Breast epithelium (tissue), 4 donors: ENCODE measurements at regions not wholly inside any gene's neighbourhood (a gene's known extent, or its start where the extent isn't known, plus 50 kb on each side); places are given as distances from the start of the nearest gene placed in this dataset.

Experiments
- DNase-seq, 2 donors: peaks; one replicate each; pipeline ENCODE4 v3.0.0-alpha.2; 2019; ENCODE audit warnings: low spot score in 2 of 2
- H3K27ac ChIP-seq, 2 donors: fragments of 200-600 bp; sonication (generic) in 1 of 2; one replicate each; pipeline ENCODE4 v1.5.1; 2016 to 2019; ENCODE audit warnings: mild to moderate bottlenecking in 1 of 2
- H3K27me3 ChIP-seq, 2 donors: fragments of 200-600 bp; sonication (generic) in 1 of 2; one replicate each; pipeline versions ENCODE4 v1.5.1 to v1.6.0; 2017 to 2019; ENCODE audit warnings: control low read depth in 1 of 2, mild to moderate bottlenecking in 1 of 2
- H3K36me3 ChIP-seq: fragments of 200-600 bp; one replicate; pipeline ENCODE4 v1.5.1; 2019
- H3K4me1 ChIP-seq, 2 donors: fragments of 200-600 bp; sonication (generic); one replicate each; pipeline ENCODE4 v1.5.1; 2016 to 2019; ENCODE audit warnings: control low read depth in 1 of 2
- H3K4me3 ChIP-seq, 3 donors: fragments of 200-600 bp; sonication (generic); 1 replicate in 2 of 3; 2 replicates in 1 of 3; pipeline ENCODE4 v1.5.1; 2016 to 2019; ENCODE audit warnings: mild to moderate bottlenecking in 3 of 3, moderate library complexity in 2 of 3
- H3K9me3 ChIP-seq, 2 donors: fragments of 200-600 bp; sonication (generic) in 1 of 2; one replicate each; pipeline ENCODE4 v1.5.1; 2016 to 2019; ENCODE audit warnings: control low read depth in 1 of 2
- POLR2A ChIP-seq: fragments of 450-650 bp; IDR thresholded peaks from one replicate; pipeline ENCODE4 v1.6.1; 2016; ENCODE audit warnings: antibody characterized with exemption, mild to moderate bottlenecking, moderate library complexity
- POLR2AphosphoS5 ChIP-seq, 3 donors: sonication (generic); formaldehyde crosslinking; IDR thresholded peaks; one replicate each; pipeline ENCODE4 v1.6.1; 2017; ENCODE audit warnings: antibody characterized with exemption in 3 of 3
- intact Hi-C: fragments of 100-400 bp; cut with DNase I; formaldehyde crosslinking; loops from one replicate; pipeline ENCODE4 v1.15.1; 2023; ENCODE audit warnings: low total_unique reads
- TF ChIP-seq, protein P1 (sequence below), 3 donors: fragments of 450-650 bp; IDR thresholded peaks; one replicate each; pipeline ENCODE4 v1.5.1; 2016 to 2017; ENCODE audit warnings: antibody characterized with exemption in 3 of 3, mild to moderate bottlenecking in 3 of 3, moderate library complexity in 3 of 3

DNA sequence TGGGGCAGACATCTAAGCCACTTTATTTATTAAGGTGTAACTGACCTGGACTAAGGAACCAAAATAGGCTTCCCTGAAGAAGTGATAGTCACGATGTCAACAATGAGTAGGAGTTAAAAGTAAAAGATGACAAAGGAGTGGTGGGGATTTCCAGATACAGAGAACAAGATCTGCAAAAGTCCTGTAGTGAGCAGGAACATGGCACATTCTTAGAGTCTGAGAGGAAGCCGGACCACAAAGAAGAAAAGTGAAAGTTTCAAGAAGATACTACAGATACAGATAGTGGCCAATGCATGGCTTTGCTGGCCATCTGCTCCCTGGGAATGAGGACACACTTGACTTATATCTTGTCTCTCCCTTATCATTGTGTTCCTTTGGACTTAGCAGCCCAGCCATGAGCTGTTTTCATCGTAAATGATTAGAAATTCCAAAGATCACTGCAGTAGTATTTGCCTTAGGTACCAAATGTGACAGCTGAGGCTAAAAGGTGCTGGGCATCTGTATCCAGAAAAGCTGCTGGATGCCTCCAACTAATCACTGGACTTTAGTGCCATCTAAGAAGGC, 302.4 kb upstream of the NR5A2 start:
- H3K4me1 ChIP-seq: no peaks in the 10 kb centered on the region
- DNase-seq: no peak
- H3K27ac ChIP-seq: no peak overlapping the region
- no peak overlapping the region for H3K4me3 ChIP-seq
- H3K9me3 ChIP-seq: no peaks in the 10 kb centered on the region
- H3K27me3 ChIP-seq: no peaks in the 10 kb centered on the region
- H3K36me3 ChIP-seq: no peaks in the 10 kb centered on the region
- TF ChIP-seq POLR2AphosphoS5 (IDR thresholded peaks at IDR 0.05) (no peak), POLR2A (no peak)
- TF ChIP-seq, protein P1, sequence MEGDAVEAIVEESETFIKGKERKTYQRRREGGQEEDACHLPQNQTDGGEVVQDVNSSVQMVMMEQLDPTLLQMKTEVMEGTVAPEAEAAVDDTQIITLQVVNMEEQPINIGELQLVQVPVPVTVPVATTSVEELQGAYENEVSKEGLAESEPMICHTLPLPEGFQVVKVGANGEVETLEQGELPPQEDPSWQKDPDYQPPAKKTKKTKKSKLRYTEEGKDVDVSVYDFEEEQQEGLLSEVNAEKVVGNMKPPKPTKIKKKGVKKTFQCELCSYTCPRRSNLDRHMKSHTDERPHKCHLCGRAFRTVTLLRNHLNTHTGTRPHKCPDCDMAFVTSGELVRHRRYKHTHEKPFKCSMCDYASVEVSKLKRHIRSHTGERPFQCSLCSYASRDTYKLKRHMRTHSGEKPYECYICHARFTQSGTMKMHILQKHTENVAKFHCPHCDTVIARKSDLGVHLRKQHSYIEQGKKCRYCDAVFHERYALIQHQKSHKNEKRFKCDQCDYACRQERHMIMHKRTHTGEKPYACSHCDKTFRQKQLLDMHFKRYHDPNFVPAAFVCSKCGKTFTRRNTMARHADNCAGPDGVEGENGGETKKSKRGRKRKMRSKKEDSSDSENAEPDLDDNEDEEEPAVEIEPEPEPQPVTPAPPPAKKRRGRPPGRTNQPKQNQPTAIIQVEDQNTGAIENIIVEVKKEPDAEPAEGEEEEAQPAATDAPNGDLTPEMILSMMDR (IDR thresholded peaks at IDR 0.05): no peak
- intact Hi-C loops: no loop called here

DNA sequence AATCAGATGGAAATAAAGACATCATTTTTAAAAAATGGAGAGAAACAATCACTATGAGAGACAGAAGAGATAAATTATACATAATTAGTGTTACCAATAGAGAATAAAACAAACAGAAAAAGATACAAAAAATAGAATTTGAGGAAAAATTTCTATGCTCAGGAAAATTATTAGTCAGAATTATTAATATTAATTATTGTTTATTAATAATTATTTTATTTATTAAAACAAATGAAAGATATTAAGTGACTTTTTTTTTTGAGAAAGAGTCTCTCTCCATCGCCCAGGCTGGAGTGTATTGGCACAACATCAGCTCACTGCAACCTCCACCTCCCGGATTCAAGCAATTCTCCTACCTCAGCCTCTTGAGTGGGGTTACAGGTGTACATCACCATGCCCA, 299.8 kb upstream of the NR5A2 start:
- no peak overlapping the region for H3K27ac ChIP-seq

DNA sequence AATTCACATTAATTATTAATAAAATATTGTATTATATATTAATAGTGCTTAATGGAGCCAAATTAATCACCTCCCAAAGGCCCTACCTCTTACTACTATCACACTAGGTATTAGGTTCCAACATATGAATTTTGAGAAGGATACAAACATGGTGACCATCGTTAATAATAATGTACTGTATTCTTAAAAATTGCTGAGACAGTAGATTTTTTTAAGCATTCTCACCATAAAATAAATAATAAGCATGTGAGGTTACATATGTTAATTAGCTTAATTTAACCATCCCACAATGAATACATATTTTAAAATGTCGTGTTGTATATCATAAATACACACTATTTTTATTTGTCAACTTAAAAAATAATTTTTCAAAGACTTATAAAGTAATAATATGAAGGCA, 299.2 kb upstream of the NR5A2 start:
- no peak overlapping the region for H3K27ac ChIP-seq
- no peak for DNase-seq
- no peaks in the 10 kb centered on the region for H3K36me3 ChIP-seq
- TF ChIP-seq, protein P1 (IDR thresholded peaks at IDR 0.05): no peak
- TF ChIP-seq POLR2A: no peak
- TF ChIP-seq POLR2AphosphoS5 (IDR thresholded peaks at IDR 0.05): no peak
- H3K27me3 ChIP-seq: no peaks in the 10 kb centered on the region
- no peaks in the 10 kb centered on the region for H3K9me3 ChIP-seq
- no peaks in the 10 kb centered on the region for H3K4me1 ChIP-seq
- intact Hi-C loops: no loop called here
- no peak overlapping the region for H3K4me3 ChIP-seq

More for the DNA sequence above, 299.8 kb upstream of the NR5A2 start:
- DNase-seq: no peak
- Histone ChIP-seq H3K36me3 (no peaks in the 10 kb centered on the region), H3K4me3 (no peak overlapping the region), H3K9me3 (no peaks in the 10 kb centered on the region), H3K27me3 (no peaks in the 10 kb centered on the region), H3K4me1 (no peaks in the 10 kb centered on the region)
- intact Hi-C loops: no loop called here
- TF ChIP-seq POLR2AphosphoS5 (IDR thresholded peaks at IDR 0.05) (no peak), POLR2A (no peak)
- TF ChIP-seq, protein P1 (IDR thresholded peaks at IDR 0.05): no peak

DNA sequence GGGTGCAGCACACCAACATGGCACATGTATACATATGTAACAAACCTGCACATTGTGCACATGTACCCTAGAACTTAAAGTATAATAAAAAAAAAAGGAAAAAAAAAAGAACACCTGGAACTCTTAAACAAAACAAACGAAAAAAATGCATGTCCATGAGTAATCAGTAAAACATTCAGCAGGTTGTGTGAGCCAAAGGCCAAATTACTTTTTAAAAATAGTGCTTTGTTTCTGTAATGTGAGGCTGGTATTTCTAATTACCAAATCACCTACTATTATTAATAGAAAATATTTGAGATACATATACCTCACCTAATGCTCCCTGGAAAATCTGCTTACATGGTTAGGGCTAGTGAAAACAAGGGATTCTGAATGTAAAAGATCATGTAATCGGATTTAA, 294.4 kb upstream of the NR5A2 start:
- Histone ChIP-seq H3K27ac (no peak overlapping the region), H3K27me3 (no peaks in the 10 kb centered on the region), H3K4me1 (no peaks in the 10 kb centered on the region), H3K9me3 (no peaks in the 10 kb centered on the region), H3K4me3 (no peak overlapping the region), H3K36me3 (no peaks in the 10 kb centered on the region)
- no peak for DNase-seq
- TF ChIP-seq, protein P1 (IDR thresholded peaks at IDR 0.05): no peak
- TF ChIP-seq POLR2A (no peak), POLR2AphosphoS5 (IDR thresholded peaks at IDR 0.05) (no peak)
- intact Hi-C loops: no loop called here

DNA sequence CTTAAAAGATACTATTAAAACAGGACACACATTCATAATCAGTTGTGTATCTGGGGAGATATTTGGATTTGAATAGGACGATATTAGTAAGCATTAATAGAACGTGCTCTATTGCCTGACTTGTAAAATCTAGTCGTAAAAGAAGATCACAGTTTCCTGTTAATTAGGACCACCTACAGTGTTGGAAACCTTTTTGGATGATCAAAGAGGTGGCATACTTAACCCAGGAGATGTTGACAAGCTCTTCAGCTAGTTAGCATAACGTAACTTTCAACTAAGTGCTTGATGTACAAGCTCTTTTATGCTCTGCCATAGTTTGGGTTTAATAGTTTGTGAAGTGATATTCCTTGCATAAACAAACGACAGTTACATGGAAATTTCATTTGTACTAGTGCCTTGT, 293.3 kb upstream of the NR5A2 start:
- Histone ChIP-seq H3K36me3 (no peaks in the 10 kb centered on the region), H3K27me3 (no peaks in the 10 kb centered on the region), H3K9me3 (no peaks in the 10 kb centered on the region), H3K27ac (no peak overlapping the region), H3K4me1 (no peaks in the 10 kb centered on the region), H3K4me3 (no peak overlapping the region)
- DNase-seq: no peak
- intact Hi-C loops: no loop called here
- TF ChIP-seq POLR2A (no peak), POLR2AphosphoS5 (IDR thresholded peaks at IDR 0.05) (no peak)
- TF ChIP-seq, protein P1 (IDR thresholded peaks at IDR 0.05): no peak
